Transverse colon (tissue), 3 donors: ENCODE measurements at regions not wholly inside any gene's neighbourhood (a gene's known extent, or its start where the extent isn't known, plus 50 kb on each side); places are given as distances from the start of the nearest gene placed in this dataset.

Source experiments
- CTCF ChIP-seq, 5 experiments: fragments of 200-600 bp in 3 of 5; fragments of 450-650 bp in 2 of 5; sonication (generic) in 3 of 5; IDR thresholded peaks; 1 replicate in 2 of 5; 2 replicates in 3 of 5; pipeline ENCODE4 v1.5.1; 2016 to 2017; ENCODE audit warnings: antibody characterized with exemption in 5 of 5, inconsistent platforms in 3 of 5, mild to moderate bottlenecking in 2 of 5, moderate library complexity in 1 of 5
- POLR2A ChIP-seq: fragments of 450-650 bp; IDR thresholded peaks from one replicate; pipeline ENCODE4 v1.6.1; 2016; ENCODE audit warnings: antibody characterized with exemption, mild to moderate bottlenecking, moderate library complexity

GRCh38 chr13:34667286-34668218 lies 274.5 kb upstream of the NBEA start:
- TF ChIP-seq POLR2A (no peak), CTCF (IDR thresholded peaks at IDR 0.05) (no peak)
